ENCODE measurements at regions not wholly inside any gene's neighbourhood (a gene's known extent, or its start where the extent isn't known, plus 50 kb on each side); places are given as distances from the start of the nearest gene placed in this dataset.
A peak's percentile ranks its signal among the peaks of the same experiment; 100 is the strongest.
"Not testable (repeated sequence)": the region's sequence is repeated elsewhere in the genome, so short reads cannot be mapped to it uniquely, and the experiment has no call there.

- DNase-seq, result no peak
Observed at GRCh38 chr12:7591531-7591930, 74.2 kb downstream of the APOBEC1 start.

GRCh38 chr12:7590085-7590484, 75.6 kb downstream of the APOBEC1 start:
- DNase-seq, result not testable (repeated sequence)

- peak in 1 of 2 experiments; percentile 15 for DNase-seq
Observed at GRCh38 chr12:7588742-7589329, 76.9 kb downstream of the APOBEC1 start.

- DNase-seq, result not testable (repeated sequence)
Observed at GRCh38 chr12:7584137-7584536, 80.6 kb upstream of the CD163 start.

- no peak for DNase-seq
Observed at GRCh38 chr12:7583471-7583870, 79.9 kb upstream of the CD163 start.

- no peak for DNase-seq
Observed at GRCh38 chr12:7582796-7583195, 79.2 kb upstream of the CD163 start.

GRCh38 chr12:7581625-7582024, 78.0 kb upstream of the CD163 start:
- no peak for DNase-seq

- DNase-seq, result no peak
Observed at GRCh38 chr12:7581046-7581445, 77.5 kb upstream of the CD163 start.

GRCh38 chr12:7571257-7571656, 67.7 kb upstream of the CD163 start:
- no peak for DNase-seq

- DNase-seq, result no peak
Observed at GRCh38 chr12:7557227-7557626, 53.6 kb upstream of the CD163 start.

GRCh38 chr12:7555752-7556151, 52.2 kb upstream of the CD163 start:
- DNase-seq, result no peak

- DNase-seq, result not testable (repeated sequence)
Observed at GRCh38 chr12:7554831-7555230, 51.3 kb upstream of the CD163 start.
